ENCODE measurements at regions not wholly inside any gene's neighbourhood (a gene's known extent, or its start where the extent isn't known, plus 50 kb on each side); places are given as distances from the start of the nearest gene placed in this dataset.

GRCh38 chr5:66527478-66528035 lies 68.6 kb upstream of the MAST4 start:
- no peak overlapping the region for H3K27ac ChIP-seq
- no peaks in the 10 kb centered on the region for H3K9me3 ChIP-seq
- H3K4me3 ChIP-seq: no peak overlapping the region
- no peak for DNase-seq
- 66 to 86% (median 75%) methylated on average over 4 of the region's 4 CpGs for WGBS, 3 donors
- no peaks in the 10 kb centered on the region for H3K36me3 ChIP-seq
- no peak for TF ChIP-seq CTCF (IDR thresholded peaks at IDR 0.05)
- no peak for TF ChIP-seq EP300 (IDR thresholded peaks at IDR 0.05)
- TF ChIP-seq POLR2A (IDR thresholded peaks at IDR 0.05): no peak
- no peaks in the 10 kb centered on the region for H3K4me1 ChIP-seq (ENCODE audit: insufficient read depth)
- H3K27me3 ChIP-seq: no peaks in the 10 kb centered on the region
- intact Hi-C loops (cut with DNase I): no loop called here

- peak in 1 of 5 donors; percentile 20 for DNase-seq
- Histone ChIP-seq H3K27ac (no peak overlapping the region), H3K36me3 (no peaks in the 10 kb centered on the region), H3K27me3 (no peaks in the 10 kb centered on the region), H3K4me1 (ENCODE audit: insufficient read depth) (no peaks in the 10 kb centered on the region), H3K4me3 (no peak overlapping the region), H3K9me3 (no peaks in the 10 kb centered on the region)
- 44 to 51% (median 49%) methylated on average over 1 of the region's 1 CpG for WGBS, 3 donors
- intact Hi-C loops (cut with DNase I): no loop called here
- TF ChIP-seq POLR2A (IDR thresholded peaks at IDR 0.05) (no peak), EP300 (IDR thresholded peaks at IDR 0.05) (no peak)
Observed at GRCh38 chr5:66529182-66529581, 67.0 kb upstream of the MAST4 start.

- DNase-seq: no peak
- WGBS, 3 donors: 92 to 96% (median 93%) methylated on average over 2 of the region's 2 CpGs
Observed at GRCh38 chr5:66529704-66530103, 66.5 kb upstream of the MAST4 start.

GRCh38 chr5:66538126-66538525 lies 58.1 kb upstream of the MAST4 start:
- no peaks in the 10 kb centered on the region for H3K36me3 ChIP-seq
- H3K9me3 ChIP-seq: no peaks in the 10 kb centered on the region
- intact Hi-C loops (cut with DNase I): no loop called here
- H3K4me1 ChIP-seq (ENCODE audit: insufficient read depth): no peaks in the 10 kb centered on the region
- no peak overlapping the region for H3K4me3 ChIP-seq
- TF ChIP-seq POLR2A (IDR thresholded peaks at IDR 0.05): no peak
- no peak for TF ChIP-seq CTCF (IDR thresholded peaks at IDR 0.05)
- TF ChIP-seq EP300 (IDR thresholded peaks at IDR 0.05): no peak
- DNase-seq: no peak
- no peak overlapping the region for H3K27ac ChIP-seq
- no peaks in the 10 kb centered on the region for H3K27me3 ChIP-seq

More at GRCh38 chr5:66529704-66530103, 66.5 kb upstream of the MAST4 start:
- Histone ChIP-seq H3K27me3 (no peaks in the 10 kb centered on the region), H3K4me1 (ENCODE audit: insufficient read depth) (no peaks in the 10 kb centered on the region), H3K27ac (no peak overlapping the region), H3K4me3 (no peak overlapping the region), H3K36me3 (no peaks in the 10 kb centered on the region), H3K9me3 (no peaks in the 10 kb centered on the region)
- TF ChIP-seq POLR2A (IDR thresholded peaks at IDR 0.05): no peak
- no peak for TF ChIP-seq CTCF (IDR thresholded peaks at IDR 0.05)
- no peak for TF ChIP-seq EP300 (IDR thresholded peaks at IDR 0.05)
- intact Hi-C loops (cut with DNase I): no loop called here

- no peaks in the 10 kb centered on the region for H3K36me3 ChIP-seq
- no peaks in the 10 kb centered on the region for H3K4me1 ChIP-seq (ENCODE audit: insufficient read depth)
- TF ChIP-seq CTCF (IDR thresholded peaks at IDR 0.05) (no peak), EP300 (IDR thresholded peaks at IDR 0.05) (no peak), POLR2A (IDR thresholded peaks at IDR 0.05) (no peak)
- intact Hi-C loops (cut with DNase I): no loop called here
- no peaks in the 10 kb centered on the region for H3K9me3 ChIP-seq
- no peak overlapping the region for H3K27ac ChIP-seq
- H3K4me3 ChIP-seq: no peak overlapping the region
- 94 to 97% (median 95%) methylated on average over 3 of the region's 3 CpGs for WGBS, 3 donors
- H3K27me3 ChIP-seq: no peaks in the 10 kb centered on the region
- DNase-seq: no peak
Observed at GRCh38 chr5:66538531-66538930, 57.7 kb upstream of the MAST4 start.

All from ovary (tissue), 7 donors.